ENCODE measurements at regions not wholly inside any gene's neighbourhood (a gene's known extent, or its start where the extent isn't known, plus 50 kb on each side); places are given as distances from the start of the nearest gene placed in this dataset.

GRCh38 chr9:129395633-129396364 lies 217.7 kb upstream of the IER5L start:
- no peak for DNase-seq

GRCh38 chr9:129394886-129395279 lies 216.8 kb upstream of the IER5L start:
- DNase-seq, result no peak

GRCh38 chr9:129394061-129394885 lies 216.2 kb upstream of the IER5L start:
- no peak for DNase-seq

GRCh38 chr9:129393064-129393463 lies 215.0 kb upstream of the IER5L start:
- DNase-seq, result no peak

GRCh38 chr9:129392093-129392541 lies 214.1 kb upstream of the IER5L start:
- no peak for DNase-seq

- DNase-seq, result no peak
These were observed 213.2 kb upstream of the IER5L start for GRCh38 chr9:129391221-129391661.

GRCh38 chr9:129390541-129390940 lies 212.5 kb upstream of the IER5L start:
- no peak for DNase-seq

- DNase-seq, result no peak
These were observed 209.8 kb upstream of the IER5L start for GRCh38 chr9:129387822-129388221.

GRCh38 chr9:129386812-129387177 lies 208.7 kb upstream of the IER5L start:
- no peak for DNase-seq

GRCh38 chr9:129385211-129385934 lies 207.3 kb upstream of the IER5L start:
- no peak for DNase-seq

- no peak for DNase-seq
These were observed 206.6 kb upstream of the IER5L start for GRCh38 chr9:129384491-129385210.

- peak; percentile 45 for DNase-seq
These were observed 205.8 kb upstream of the IER5L start for GRCh38 chr9:129383561-129384490.

GRCh38 chr9:129383019-129383560 lies 205.0 kb upstream of the IER5L start:
- DNase-seq, result no peak

- no peak for DNase-seq
These were observed 204.4 kb upstream of the IER5L start for GRCh38 chr9:129382281-129383018.

- DNase-seq, result no peak
These were observed 203.5 kb upstream of the IER5L start for GRCh38 chr9:129381481-129381957.

GRCh38 chr9:129380961-129381401 lies 202.9 kb upstream of the IER5L start:
- no peak for DNase-seq

GRCh38 chr9:129379886-129380285 lies 201.8 kb upstream of the IER5L start:
- no peak for DNase-seq

GRCh38 chr9:129379181-129379836 lies 201.2 kb upstream of the IER5L start:
- DNase-seq, result no peak

- no peak for DNase-seq
These were observed 200.0 kb upstream of the IER5L start for GRCh38 chr9:129377931-129378661.

Data from activated gamma-delta T cell (primary cell).